HG03280 (cell line): ENCODE measurements at regions not wholly inside any gene's neighbourhood (a gene's known extent, or its start where the extent isn't known, plus 50 kb on each side); places are given as distances from the start of the nearest gene placed in this dataset.
"Not testable (repeated sequence)": the region's sequence is repeated elsewhere in the genome, so short reads cannot be mapped to it uniquely, and the experiment has no call there.

Experiments used
- ATAC-seq: cut with Tn5 transposase; IDR thresholded peaks from one replicate; pipeline ENCODE4 v1.9.1; 2021; ENCODE audit warnings: mild to moderate bottlenecking, moderate library complexity; ENCODE audit not compliant: unreplicated experiment

DNA sequence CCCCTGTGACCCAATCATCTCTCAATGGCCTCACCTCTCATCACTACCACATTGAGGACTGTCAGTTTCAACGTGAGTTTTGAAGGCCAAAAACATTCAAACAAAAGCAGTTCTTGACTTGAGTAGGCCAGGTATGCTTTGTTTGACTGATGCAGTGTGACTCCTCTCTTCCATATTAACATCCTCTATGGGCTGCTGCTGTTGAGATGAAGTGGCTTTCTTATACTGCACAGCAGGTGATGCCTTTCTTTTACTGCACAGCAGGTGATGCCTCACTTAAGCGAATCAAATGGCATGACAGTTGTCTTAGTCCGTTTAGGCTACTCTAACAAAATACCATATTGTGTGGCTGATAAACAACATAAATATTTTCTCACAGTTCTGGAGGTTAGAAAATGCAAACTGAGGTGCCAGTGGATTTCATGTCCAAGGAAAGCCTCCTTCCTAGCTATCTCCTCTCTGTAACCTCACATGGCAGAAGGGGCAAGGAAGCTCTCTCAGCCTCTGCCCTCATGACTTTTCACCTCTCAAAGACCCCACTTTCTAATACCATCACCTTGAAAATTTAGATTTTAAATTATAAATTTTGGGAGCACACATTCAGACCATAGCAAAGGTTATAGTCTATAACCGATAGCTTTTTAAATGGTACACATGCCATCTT, 2267.9 kb upstream of the AGA start:
- ATAC-seq = no peak

DNA sequence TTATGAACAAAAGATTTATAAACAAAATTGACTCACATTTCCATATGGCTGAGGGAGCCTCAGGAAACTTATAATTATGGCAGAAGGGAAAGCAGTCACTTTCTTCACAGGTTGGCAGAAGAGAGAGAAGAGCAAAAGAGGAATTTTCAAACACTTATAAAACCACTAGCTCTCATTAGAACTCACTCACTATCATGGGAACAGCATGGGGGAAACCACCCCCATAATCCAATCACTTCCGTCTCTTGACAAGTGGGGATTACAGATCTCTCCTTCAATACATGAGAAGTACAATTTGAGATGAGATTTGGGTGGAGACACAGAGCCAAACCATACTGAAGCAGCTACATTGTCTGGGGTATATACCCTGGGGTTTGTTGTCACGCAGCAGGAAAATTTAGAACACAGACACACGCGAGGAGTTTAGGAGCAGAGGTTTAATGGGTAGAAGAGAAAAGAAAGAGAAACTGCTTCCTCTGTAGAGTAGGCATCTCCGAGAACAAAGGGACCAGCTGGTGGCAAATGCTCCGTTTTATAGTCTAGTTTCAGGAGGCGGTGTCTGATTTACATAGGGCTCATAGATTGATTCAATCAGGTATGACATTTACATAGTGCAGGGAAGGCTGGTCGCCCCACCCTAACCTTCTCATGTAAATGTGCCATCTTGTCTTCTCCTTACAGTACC, 2277.7 kb upstream of the AGA start:
- no peak for ATAC-seq

DNA sequence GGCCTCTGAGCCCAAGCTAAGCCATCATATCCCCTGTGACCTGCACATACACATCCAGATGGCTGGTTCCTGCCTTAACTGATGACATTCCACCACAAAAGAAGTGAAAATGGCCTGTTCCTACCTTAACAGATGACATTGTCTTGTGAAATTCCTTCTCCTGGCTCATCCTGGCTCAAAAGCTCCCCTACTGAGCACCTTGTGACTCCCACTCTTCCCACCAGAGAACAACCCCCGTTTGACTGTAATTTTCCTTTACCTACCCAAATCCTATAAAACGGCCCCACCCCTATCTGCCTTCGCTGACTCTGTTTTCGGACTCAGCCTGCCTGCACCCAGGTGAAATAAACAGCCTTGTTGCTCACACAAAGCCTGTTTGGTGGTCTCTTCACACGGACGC, 2284.3 kb upstream of the AGA start:
- ATAC-seq = not testable (repeated sequence)

DNA sequence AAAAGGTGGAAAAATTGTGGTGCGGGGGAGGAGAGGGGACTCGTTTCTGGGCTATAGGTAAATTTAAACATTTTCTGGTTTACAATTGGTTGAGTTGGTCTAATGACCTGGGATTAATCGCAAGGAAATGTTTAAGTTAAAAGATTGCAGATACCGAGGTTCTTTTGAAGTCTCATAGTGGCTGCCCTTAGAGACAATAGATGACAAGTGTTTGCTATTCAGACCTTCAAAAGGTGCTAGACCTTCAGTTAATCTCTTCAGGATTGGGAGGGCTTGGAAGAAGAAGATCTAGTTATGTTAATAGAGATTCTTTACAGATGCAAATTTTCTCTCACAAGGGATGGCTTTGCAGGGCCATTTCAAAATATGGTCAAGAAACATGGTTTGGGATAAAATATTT, 2286.1 kb upstream of the AGA start:
- no peak for ATAC-seq

DNA sequence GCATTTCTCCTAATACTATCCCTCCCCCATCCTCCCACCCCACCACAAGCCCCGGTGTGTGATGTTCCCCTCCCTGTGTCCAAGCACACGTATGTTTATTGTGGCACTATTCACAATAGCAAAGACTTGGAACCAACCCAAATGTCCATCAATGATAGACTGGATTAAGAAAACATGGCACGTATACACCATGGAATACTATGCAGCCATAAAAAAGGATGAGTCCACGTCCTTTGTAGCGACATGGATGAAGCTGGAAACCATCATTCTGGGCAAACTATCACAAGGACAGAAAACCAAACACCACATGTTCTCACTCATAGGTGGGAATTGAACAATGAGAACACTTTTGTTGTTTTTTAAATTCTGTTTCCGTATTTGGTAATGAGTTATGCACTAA, 2294.6 kb upstream of the AGA start:
- ATAC-seq = not testable (repeated sequence)

DNA sequence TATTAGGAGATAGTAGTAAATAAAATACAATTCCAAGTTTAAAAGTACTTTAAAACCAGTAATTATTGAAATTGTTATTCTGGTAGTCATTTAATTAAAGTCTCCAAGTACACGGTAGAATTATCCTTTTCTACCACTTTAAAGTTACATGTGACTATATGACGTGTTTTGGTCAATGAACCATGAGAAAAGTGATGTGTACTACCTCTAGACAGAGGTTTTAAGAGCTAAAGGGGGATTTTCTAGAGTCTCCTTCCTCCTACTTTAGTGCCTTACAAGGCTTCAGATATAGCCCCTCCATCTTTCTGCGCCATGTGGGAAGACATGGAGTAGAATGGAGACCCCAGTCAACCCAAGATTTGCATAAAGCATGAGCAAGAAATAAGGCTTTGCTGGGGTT, 2296.6 kb upstream of the AGA start:
- ATAC-seq = no peak

DNA sequence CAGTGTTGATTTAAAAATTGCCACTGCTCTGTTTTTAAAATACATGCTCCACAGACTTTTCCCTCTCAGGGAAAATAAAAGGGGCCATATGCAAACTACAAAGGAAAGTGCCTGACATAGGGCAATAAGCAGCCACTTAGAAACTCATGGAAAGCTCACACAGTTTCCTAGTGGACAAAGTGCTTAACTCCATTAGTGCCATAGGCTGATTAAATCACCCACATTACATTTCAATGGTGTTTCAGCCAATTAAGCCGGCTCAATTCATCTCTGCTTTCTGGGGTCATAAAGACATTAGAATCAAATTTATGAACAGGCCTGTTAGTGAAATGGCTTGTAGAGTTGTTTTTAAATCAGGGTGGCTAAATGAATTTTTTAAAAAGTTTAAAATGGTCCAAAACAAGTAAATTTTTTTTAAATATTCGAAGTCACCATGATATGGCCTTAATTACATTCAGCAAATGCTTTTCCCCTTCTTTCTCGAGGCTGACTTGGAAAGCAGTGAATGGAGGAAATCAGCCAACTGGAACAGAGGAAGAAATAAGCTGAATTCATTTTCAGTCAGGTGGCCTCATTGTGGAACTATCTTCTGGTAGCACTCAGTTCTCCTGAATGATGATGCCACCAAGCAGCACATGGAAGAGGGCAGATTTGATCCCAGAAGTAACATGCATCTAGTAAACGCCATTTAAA, 2305.1 kb upstream of the AGA start:
- ATAC-seq = no peak

DNA sequence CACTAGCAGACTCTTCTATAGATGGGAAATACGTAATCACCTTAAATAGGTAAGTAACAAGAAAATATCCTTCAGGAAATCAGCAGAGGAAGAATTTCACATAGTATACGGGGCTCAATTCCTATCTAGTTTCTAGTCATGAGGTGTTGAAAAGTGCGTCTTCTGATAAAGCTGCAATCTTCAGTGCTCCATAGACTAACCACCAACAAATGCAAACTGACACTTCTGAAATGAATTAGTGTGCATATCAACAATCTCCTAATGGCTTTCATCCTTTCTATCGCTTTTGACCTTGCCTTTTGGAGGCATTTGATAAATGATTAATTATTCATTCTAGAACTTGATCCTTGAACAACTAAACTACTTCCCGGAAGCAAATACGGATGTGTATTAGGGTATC, 2306.6 kb upstream of the AGA start:
- no peak for ATAC-seq

DNA sequence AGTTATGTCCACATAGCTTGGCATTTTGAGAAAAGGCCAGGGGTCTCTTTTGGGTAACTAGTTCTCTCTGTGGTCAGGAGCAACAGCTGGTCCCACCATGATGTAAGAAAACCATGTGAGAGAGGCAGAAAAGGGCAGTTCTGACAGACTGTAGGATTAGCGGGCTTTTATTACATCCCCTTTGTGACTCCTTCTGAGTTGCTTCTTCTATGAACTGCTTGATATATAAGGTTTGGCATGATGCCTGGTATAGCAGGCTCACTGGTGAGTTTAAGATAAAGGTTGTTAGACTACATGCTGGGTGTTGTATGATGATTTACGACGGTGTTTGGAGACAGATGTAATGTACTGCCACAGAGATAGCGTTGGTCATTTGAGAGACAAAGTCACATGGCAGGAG, 2308.1 kb upstream of the AGA start:
- no peak for ATAC-seq

DNA sequence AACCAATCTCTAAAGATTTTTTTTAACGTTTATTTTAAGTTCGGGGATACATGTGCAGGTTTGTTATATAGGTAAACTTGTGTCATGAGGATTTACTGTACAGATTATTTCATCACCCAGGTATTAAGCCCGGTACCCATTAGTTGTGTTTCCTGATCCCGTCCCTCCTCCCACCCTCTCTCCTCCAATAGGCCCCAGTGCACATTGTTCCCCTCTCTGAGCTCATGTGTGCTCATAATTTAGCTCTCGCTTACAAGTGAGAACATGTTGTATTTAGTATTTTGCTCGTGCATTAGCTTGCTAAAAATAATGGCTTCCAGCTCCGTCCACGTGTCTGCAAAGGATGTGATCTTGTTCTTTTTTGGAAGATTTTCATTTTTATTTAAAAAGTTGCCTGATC, 2309.4 kb upstream of the AGA start:
- no peak for ATAC-seq

DNA sequence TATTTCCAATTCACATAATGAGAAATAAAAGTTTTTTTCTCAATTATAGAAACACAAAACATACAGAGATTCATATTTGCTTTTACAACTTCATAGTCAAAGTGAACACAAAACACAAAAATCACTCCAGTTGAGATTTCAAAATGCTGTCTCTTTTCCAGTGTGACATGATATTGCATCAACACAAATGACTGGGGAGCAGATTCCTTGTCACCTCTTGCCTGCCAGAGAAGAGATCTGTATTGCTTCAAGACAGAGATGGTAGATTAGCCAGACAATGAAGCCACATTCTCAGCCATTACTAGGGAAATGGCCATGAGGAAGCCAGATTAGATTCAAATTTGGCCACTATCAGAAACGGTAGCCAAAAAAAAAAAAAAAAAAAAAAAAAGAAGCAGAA, 2313.1 kb upstream of the AGA start:
- no peak for ATAC-seq

DNA sequence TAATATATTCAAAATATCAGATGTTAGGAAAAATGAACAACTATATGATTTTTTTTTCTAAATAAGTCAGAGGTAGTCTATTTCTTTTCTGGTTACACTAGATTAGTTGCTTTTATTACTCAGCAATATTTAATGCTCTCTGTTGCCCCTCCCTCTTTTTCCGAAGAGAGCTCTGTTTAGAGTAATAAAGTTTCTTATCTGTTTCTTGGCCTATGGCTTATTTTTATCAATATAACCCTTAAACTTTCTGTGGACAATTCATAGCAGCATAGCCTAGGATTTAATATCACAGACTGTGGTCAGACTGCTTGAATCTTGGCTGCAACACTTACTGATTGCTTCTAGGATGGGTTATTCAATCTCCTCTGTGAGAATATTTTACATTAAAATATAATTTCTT, 2315.4 kb upstream of the AGA start:
- no peak for ATAC-seq

DNA sequence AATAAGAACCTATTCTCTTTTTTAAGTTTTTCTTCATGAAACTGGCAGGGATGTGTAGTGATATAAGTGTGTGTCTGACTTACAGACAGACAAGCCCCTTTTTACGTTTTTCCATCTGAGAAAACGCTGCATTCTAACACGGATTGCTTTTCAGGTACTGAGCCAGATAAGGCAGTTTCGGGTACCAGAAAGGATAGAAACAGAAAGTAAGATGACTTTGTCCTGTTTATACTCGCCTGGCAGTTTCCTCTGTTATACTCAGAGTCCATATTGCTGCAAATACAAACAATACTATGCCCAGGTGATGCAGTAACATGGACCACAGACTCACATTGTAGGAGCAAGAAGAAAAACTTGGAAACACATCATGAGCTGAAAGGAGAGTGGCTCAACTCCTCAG, 2320.6 kb upstream of the AGA start:
- no peak for ATAC-seq

DNA sequence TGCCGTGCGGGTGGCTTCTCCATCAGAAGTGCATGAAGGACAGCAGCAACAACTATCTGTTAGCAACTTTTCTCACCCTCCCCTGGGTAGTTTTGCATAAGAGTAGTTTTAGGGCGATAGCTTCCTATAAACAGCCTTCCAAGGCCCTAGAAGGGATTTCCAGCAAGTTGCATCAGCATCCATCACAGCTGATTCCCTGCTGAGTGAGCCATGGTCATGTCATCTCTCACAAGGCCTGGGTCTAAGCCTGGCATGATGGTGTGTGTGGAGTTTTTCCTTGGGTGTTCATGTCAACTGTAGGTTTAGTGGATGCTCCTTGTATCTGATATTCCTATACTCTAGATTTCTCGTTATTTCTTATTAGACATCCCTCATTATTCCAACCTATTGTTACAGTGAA, 2324.7 kb upstream of the AGA start:
- no peak for ATAC-seq

DNA sequence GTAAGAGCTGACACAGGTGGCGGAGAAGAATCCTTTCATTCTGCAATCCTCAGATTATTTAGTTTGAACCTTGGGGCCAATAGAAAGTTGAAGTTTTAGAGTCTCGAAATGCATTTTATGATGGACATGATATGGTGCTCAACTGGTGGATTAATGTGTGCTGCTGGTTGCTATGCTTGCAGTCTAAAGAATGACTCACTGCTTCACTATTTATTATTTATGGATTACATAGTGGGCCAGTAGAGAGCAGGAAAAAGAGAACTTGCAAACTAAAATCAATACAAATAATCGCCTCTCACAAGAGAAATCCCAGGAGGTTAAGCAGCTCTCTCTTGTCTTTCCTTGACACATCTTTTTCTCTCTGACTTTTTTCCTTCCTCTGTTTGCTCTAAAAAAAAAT, 2326.8 kb upstream of the AGA start:
- no peak for ATAC-seq

DNA sequence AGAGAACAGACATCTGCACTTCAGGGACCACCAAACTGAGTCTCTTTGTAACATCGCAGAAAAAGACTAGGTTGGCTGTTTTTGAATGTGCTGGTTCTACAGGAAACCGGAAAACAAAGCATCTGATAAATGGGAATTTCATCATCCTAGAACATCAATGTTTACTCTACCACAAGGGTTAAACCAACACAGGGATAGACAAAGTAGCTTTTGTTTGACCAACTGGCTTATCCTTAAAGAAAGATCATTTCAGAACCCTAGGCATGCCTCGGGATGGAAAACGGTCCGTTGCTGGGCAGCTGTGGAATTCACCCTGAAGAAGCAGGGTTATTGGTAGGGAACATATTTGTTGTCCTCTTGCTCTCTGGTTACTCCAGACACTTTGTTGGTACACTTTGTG, 2355.5 kb upstream of the AGA start:
- no peak for ATAC-seq

DNA sequence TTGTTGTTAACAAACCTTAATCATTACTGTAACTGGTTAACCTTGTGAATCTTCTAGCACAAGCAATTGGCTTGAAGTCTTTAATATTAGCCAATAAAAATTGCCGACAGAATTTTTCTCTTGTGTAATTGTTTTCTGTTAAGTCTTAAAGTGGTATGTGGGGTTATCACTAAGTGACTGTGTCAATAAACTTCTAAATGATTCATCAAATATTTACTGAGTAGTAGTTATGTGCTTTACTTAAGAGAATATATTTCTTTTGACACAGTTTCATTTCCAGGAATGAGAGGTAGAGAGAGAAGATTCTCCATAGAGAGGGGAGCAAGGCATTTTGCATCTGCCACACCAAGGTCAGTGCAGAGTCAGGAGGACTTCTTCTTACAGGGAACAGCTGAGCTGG, 2361.6 kb upstream of the AGA start:
- ATAC-seq = no peak

DNA sequence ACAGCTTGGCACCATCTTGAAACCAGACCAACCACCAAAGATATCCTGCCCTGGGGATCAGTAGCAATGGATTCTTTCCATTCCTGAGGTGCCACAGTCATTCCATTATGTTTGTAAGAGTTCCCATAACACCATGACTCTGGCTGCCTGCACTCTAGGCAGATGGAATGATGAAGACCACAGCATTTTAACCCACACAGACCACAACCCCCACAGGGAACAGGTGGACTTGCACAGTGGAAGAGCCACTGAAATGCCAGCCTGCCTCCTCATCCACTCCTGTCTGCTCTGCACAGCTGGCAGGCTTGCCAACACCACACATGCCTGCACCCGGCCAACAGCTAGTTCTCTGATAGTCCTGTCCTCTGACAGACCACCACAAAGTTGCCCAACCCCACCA, 2362.2 kb upstream of the AGA start:
- no peak for ATAC-seq

DNA sequence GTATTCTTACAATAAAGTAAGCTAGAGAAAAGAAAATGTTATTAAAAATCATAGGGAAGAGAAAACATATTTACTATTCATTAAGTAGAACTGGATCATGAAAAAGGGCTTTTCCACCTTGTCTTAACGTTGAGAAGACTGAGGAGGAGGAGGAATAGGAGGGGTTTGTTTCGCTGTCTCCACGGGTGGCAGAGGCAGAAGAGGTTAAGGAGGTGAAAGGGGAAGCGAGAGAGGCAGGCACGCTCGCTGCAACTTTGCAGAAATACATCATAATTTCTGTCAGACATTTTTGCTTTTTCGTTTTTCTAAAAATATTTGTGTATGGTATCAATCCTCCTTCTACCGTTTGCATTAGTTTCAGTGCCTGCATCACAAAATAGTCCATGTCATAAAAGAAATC, 2375.1 kb upstream of the AGA start:
- no peak for ATAC-seq

DNA sequence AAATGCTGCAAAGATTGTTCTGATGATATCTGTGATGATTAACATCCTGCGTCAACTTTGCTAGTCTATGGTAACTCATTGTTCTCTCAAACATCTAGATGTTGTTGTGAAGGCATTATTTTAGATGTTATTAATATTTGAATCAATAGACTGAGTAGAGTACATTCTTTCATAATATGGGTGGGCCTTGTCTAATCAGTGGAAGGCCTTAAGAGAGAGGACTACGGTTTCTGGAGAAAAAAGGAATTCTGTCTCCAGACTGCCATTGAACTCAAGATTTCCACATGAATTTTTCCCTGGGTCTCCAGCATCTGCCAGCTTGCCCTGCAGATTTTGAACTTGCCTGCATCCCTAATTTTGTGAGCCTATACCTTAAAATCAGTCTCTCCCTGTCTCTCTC, 2381.1 kb upstream of the AGA start:
- no peak for ATAC-seq

DNA sequence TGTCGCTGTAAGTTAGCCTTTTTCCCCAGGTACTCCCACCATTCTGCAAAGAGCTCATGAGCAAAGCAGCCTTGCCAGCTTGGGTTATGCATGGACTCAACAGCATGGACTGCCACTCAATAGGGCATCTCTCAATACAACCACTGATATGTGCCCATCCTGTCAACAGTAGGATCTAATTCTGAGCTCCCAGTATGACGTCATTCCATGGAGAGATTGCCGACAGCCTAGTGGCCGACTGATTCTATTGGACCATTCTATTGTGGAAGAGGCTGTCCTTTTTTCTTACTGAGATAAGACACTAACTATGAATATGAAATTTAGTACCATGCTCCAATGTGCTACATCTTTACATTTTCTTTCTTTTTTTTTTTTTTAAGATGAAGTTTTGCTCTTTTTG, 2389.0 kb upstream of the AGA start:
- no peak for ATAC-seq
